ENCODE measurements at regions not wholly inside any gene's neighbourhood (a gene's known extent, or its start where the extent isn't known, plus 50 kb on each side); places are given as distances from the start of the nearest gene placed in this dataset.
"Not testable (repeated sequence)": the region's sequence is repeated elsewhere in the genome, so short reads cannot be mapped to it uniquely, and the experiment has no call there.

- POLR2A ChIA-PET: not testable (repeated sequence)
Observed at GRCh38 chr21:6541036-6541435, 3980.3 kb upstream of the TPTE start.

GRCh38 chr21:6545288-6545687 lies 3976.1 kb upstream of the TPTE start:
- FAIRE-seq; H3K4me2 ChIP-seq (ENCODE audit: insufficient read depth, low read length); H3K9me1 ChIP-seq (ENCODE audit: control insufficient read depth, insufficient read depth, low read length); H3K9me3 ChIP-seq (replicated peaks; ENCODE audit: control insufficient read depth, insufficient read depth, low read depth, low read length); H4K20me1 ChIP-seq (replicated peaks; ENCODE audit: control insufficient read depth, insufficient read depth, low read length); intact Hi-C loops (cut with micrococcal nuclease); H3K4me1 ChIP-seq (replicated peaks in 1 of 2; ENCODE audit: control insufficient read depth in 2 of 2, insufficient read depth in 2 of 2, low read length in 2 of 2); in situ Hi-C loops (cut with MboI); DNase-seq (ENCODE audit: extremely low read depth in 1 of 4, low spot score in 3 of 4); H3K36me3 ChIP-seq (ENCODE audit: control insufficient read depth, insufficient read depth, low read length); POLR2A ChIA-PET; H3K27ac ChIP-seq (ENCODE audit: extremely low read depth, low read depth, low read length); H3K9ac ChIP-seq (ENCODE audit: insufficient read depth in 1 of 2, low read depth in 2 of 2, low read length in 2 of 2); CTCF ChIA-PET (ENCODE audit: low intra/inter-chr PET ratio); H3K79me2 ChIP-seq (ENCODE audit: control insufficient read depth, insufficient read depth, low read length); H3K27me3 ChIP-seq (ENCODE audit: control insufficient read depth in 2 of 2, insufficient read depth in 2 of 2, low read length in 2 of 2); H3K4me3 ChIP-seq; BruUV-seq (replicated peaks); H2AFZ ChIP-seq (ENCODE audit: low read depth, low read length): not testable (repeated sequence)
- no CpG with 5 or more reads among the region's 33 CpGs for WGBS (ENCODE audit: insufficient coverage, low coverage, missing lambda C conversion rate)
- peak; percentile 76 for ATAC-seq

More at GRCh38 chr21:6541036-6541435, 3980.3 kb upstream of the TPTE start:
- H3K4me3 ChIP-seq; H3K79me2 ChIP-seq (ENCODE audit: control insufficient read depth, insufficient read depth, low read length); H3K4me1 ChIP-seq (replicated peaks in 1 of 2; ENCODE audit: control insufficient read depth in 2 of 2, insufficient read depth in 2 of 2, low read length in 2 of 2); H3K4me2 ChIP-seq (ENCODE audit: insufficient read depth, low read length); intact Hi-C loops (cut with micrococcal nuclease); H2AFZ ChIP-seq (ENCODE audit: low read depth, low read length); H3K27ac ChIP-seq (ENCODE audit: extremely low read depth, low read depth, low read length); FAIRE-seq; BruUV-seq (replicated peaks); in situ Hi-C loops (cut with MboI); H3K9me3 ChIP-seq (replicated peaks; ENCODE audit: control insufficient read depth, insufficient read depth, low read depth, low read length); H3K27me3 ChIP-seq (ENCODE audit: control insufficient read depth in 2 of 2, insufficient read depth in 2 of 2, low read length in 2 of 2); H4K20me1 ChIP-seq (replicated peaks; ENCODE audit: control insufficient read depth, insufficient read depth, low read length); H3K36me3 ChIP-seq (ENCODE audit: control insufficient read depth, insufficient read depth, low read length); H3K9ac ChIP-seq (ENCODE audit: insufficient read depth in 1 of 2, low read depth in 2 of 2, low read length in 2 of 2); DNase-seq (ENCODE audit: extremely low read depth in 1 of 4, low spot score in 3 of 4); CTCF ChIA-PET (ENCODE audit: low intra/inter-chr PET ratio); H3K9me1 ChIP-seq (ENCODE audit: control insufficient read depth, insufficient read depth, low read length); ATAC-seq: not testable (repeated sequence)
- no CpG with 5 or more reads among the region's 11 CpGs for WGBS (ENCODE audit: insufficient coverage, low coverage, missing lambda C conversion rate)

GRCh38 chr21:6551045-6551444 lies 3970.3 kb upstream of the TPTE start:
- DNase-seq (ENCODE audit: extremely low read depth in 1 of 4, low spot score in 3 of 4): not testable (repeated sequence)

GRCh38 chr21:6553505-6554376 lies 3967.6 kb upstream of the TPTE start:
- H3K9me1 ChIP-seq (ENCODE audit: control insufficient read depth, insufficient read depth, low read length); H3K4me3 ChIP-seq; H3K4me1 ChIP-seq (replicated peaks in 1 of 2; ENCODE audit: control insufficient read depth in 2 of 2, insufficient read depth in 2 of 2, low read length in 2 of 2); H3K79me2 ChIP-seq (ENCODE audit: control insufficient read depth, insufficient read depth, low read length); in situ Hi-C loops (cut with MboI); H4K20me1 ChIP-seq (replicated peaks; ENCODE audit: control insufficient read depth, insufficient read depth, low read length); BruUV-seq (replicated peaks); H2AFZ ChIP-seq (ENCODE audit: low read depth, low read length); POLR2A ChIA-PET; H3K4me2 ChIP-seq (ENCODE audit: insufficient read depth, low read length); H3K27me3 ChIP-seq (ENCODE audit: control insufficient read depth in 2 of 2, insufficient read depth in 2 of 2, low read length in 2 of 2); CTCF ChIA-PET (ENCODE audit: low intra/inter-chr PET ratio); ATAC-seq; FAIRE-seq; intact Hi-C loops (cut with micrococcal nuclease); H3K27ac ChIP-seq (ENCODE audit: extremely low read depth, low read depth, low read length); H3K36me3 ChIP-seq (ENCODE audit: control insufficient read depth, insufficient read depth, low read length); H3K9me3 ChIP-seq (replicated peaks; ENCODE audit: control insufficient read depth, insufficient read depth, low read depth, low read length); H3K9ac ChIP-seq (ENCODE audit: insufficient read depth in 1 of 2, low read depth in 2 of 2, low read length in 2 of 2); DNase-seq (ENCODE audit: extremely low read depth in 1 of 4, low spot score in 3 of 4): not testable (repeated sequence)
- no CpG with 5 or more reads among the region's 24 CpGs for WGBS (ENCODE audit: insufficient coverage, low coverage, missing lambda C conversion rate)

More at GRCh38 chr21:6551045-6551444, 3970.3 kb upstream of the TPTE start:
- H2AFZ ChIP-seq (ENCODE audit: low read depth, low read length); CTCF ChIA-PET (ENCODE audit: low intra/inter-chr PET ratio); H3K27me3 ChIP-seq (ENCODE audit: control insufficient read depth in 2 of 2, insufficient read depth in 2 of 2, low read length in 2 of 2); H3K9me3 ChIP-seq (replicated peaks; ENCODE audit: control insufficient read depth, insufficient read depth, low read depth, low read length); H3K4me3 ChIP-seq; H3K79me2 ChIP-seq (ENCODE audit: control insufficient read depth, insufficient read depth, low read length); H3K9me1 ChIP-seq (ENCODE audit: control insufficient read depth, insufficient read depth, low read length); H3K9ac ChIP-seq (ENCODE audit: insufficient read depth in 1 of 2, low read depth in 2 of 2, low read length in 2 of 2); in situ Hi-C loops (cut with MboI); H3K36me3 ChIP-seq (ENCODE audit: control insufficient read depth, insufficient read depth, low read length); H3K27ac ChIP-seq (ENCODE audit: extremely low read depth, low read depth, low read length); intact Hi-C loops (cut with micrococcal nuclease); ATAC-seq; H4K20me1 ChIP-seq (replicated peaks; ENCODE audit: control insufficient read depth, insufficient read depth, low read length); FAIRE-seq; H3K4me2 ChIP-seq (ENCODE audit: insufficient read depth, low read length); POLR2A ChIA-PET; H3K4me1 ChIP-seq (replicated peaks in 1 of 2; ENCODE audit: control insufficient read depth in 2 of 2, insufficient read depth in 2 of 2, low read length in 2 of 2); BruUV-seq (replicated peaks): not testable (repeated sequence)
- no CpG with 5 or more reads among the region's 23 CpGs for WGBS (ENCODE audit: insufficient coverage, low coverage, missing lambda C conversion rate)

All from K562 (cell line).